SK-N-SH (cell line): ENCODE measurements at regions not wholly inside any gene's neighbourhood (a gene's known extent, or its start where the extent isn't known, plus 50 kb on each side); places are given as distances from the start of the nearest gene placed in this dataset.

ENCODE experiments used
- CTCF ChIP-seq: fragments of 200-600 bp; sonication (generic); IDR thresholded peaks from 2 replicates; pipeline ENCODE4 v1.6.1; 2017; ENCODE audit warnings: antibody characterized with exemption, mild to moderate bottlenecking, moderate library complexity
- EP300 ChIP-seq, 2 experiments: IDR thresholded peaks; 2 replicates each; pipeline versions ENCODE4 v1.4.0 to v1.6.1; 2012; ENCODE audit warnings: borderline replicate concordance in 1 of 2, low read depth in 1 of 2, low read length in 1 of 2
- EZH2phosphoT487 ChIP-seq: fragments of 200-600 bp; sonication (generic); IDR thresholded peaks from 2 replicates; pipeline ENCODE4 v1.6.1; 2017; ENCODE audit warnings: low read depth, mixed run types, mild to moderate bottlenecking, antibody characterized with exemption, moderate library complexity, borderline replicate concordance
- MAX ChIP-seq: IDR thresholded peaks from 2 replicates; pipeline ENCODE4 v1.4.0; 2012; ENCODE audit warnings: low read depth
- POLR2AphosphoS5 ChIP-seq: IDR thresholded peaks from 2 replicates; pipeline ENCODE4 v1.6.1; 2012; ENCODE audit warnings: low read depth, low read length
- REST ChIP-seq: IDR thresholded peaks from 2 replicates; pipeline ENCODE4 v1.6.1; 2012; ENCODE audit warnings: mild to moderate bottlenecking, low read depth, low read length, moderate library complexity

GRCh38 chr5:125536582-125536981, 790.1 kb upstream of the ZNF608 start:
- TF ChIP-seq CTCF, result no peak
- no peak for TF ChIP-seq REST
- TF ChIP-seq EP300 (IDR thresholded peaks at IDR 0.05; ENCODE audit: borderline replicate concordance in 1 of 2, low read depth in 1 of 2, low read length in 1 of 2), result no peak
- TF ChIP-seq POLR2AphosphoS5, result no peak
- TF ChIP-seq EZH2phosphoT487, result no peak
- no peak for TF ChIP-seq MAX
